ENCODE measurements at regions not wholly inside any gene's neighbourhood (a gene's known extent, or its start where the extent isn't known, plus 50 kb on each side); places are given as distances from the start of the nearest gene placed in this dataset.

DNA sequence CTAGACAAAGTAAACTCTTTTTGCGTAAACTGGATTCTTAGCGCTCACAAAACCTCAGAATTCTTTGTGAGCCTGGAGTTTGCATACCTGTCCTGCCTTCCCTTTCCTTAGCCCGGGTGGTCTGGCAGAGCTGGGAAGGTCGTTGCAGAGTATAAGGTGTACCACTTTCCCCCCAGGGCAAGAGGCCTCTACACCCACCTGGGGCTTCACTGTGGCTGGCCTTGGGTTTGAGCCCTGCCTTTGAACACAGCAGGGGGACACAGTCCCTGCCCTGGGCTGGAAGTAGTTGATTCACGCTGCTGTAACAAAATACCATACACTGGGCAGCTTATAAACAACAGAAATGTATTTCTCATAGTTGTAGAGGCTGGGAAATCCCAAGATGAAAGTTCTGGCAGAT lies 133.9 kb downstream of the B3GNT2 start (continued):
- TF ChIP-seq TFE3 (CRISPR knock-in tag; IDR thresholded peaks at IDR 0.05) (no peak), RNF2 (IDR thresholded peaks at IDR 0.05) (no peak), ADNP (tag; IDR thresholded peaks at IDR 0.05) (no peak), ELK3 (CRISPR knock-in tag; IDR thresholded peaks at IDR 0.05) (no peak), ZKSCAN1 (IDR thresholded peaks at IDR 0.05; ENCODE audit: low read depth, low read length) (no peak), ESRRA (IDR thresholded peaks at IDR 0.05; ENCODE audit: borderline replicate concordance, low read depth) (no peak), NCOA2 (IDR thresholded peaks at IDR 0.05; ENCODE audit: partially characterized antibody in 2 of 2) (no peak)
- TF ChIP-seq, protein P1, sequence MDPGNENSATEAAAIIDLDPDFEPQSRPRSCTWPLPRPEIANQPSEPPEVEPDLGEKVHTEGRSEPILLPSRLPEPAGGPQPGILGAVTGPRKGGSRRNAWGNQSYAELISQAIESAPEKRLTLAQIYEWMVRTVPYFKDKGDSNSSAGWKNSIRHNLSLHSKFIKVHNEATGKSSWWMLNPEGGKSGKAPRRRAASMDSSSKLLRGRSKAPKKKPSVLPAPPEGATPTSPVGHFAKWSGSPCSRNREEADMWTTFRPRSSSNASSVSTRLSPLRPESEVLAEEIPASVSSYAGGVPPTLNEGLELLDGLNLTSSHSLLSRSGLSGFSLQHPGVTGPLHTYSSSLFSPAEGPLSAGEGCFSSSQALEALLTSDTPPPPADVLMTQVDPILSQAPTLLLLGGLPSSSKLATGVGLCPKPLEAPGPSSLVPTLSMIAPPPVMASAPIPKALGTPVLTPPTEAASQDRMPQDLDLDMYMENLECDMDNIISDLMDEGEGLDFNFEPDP (CRISPR knock-in tag; IDR thresholded peaks at IDR 0.05): no peak
- TF ChIP-seq, protein P2, sequence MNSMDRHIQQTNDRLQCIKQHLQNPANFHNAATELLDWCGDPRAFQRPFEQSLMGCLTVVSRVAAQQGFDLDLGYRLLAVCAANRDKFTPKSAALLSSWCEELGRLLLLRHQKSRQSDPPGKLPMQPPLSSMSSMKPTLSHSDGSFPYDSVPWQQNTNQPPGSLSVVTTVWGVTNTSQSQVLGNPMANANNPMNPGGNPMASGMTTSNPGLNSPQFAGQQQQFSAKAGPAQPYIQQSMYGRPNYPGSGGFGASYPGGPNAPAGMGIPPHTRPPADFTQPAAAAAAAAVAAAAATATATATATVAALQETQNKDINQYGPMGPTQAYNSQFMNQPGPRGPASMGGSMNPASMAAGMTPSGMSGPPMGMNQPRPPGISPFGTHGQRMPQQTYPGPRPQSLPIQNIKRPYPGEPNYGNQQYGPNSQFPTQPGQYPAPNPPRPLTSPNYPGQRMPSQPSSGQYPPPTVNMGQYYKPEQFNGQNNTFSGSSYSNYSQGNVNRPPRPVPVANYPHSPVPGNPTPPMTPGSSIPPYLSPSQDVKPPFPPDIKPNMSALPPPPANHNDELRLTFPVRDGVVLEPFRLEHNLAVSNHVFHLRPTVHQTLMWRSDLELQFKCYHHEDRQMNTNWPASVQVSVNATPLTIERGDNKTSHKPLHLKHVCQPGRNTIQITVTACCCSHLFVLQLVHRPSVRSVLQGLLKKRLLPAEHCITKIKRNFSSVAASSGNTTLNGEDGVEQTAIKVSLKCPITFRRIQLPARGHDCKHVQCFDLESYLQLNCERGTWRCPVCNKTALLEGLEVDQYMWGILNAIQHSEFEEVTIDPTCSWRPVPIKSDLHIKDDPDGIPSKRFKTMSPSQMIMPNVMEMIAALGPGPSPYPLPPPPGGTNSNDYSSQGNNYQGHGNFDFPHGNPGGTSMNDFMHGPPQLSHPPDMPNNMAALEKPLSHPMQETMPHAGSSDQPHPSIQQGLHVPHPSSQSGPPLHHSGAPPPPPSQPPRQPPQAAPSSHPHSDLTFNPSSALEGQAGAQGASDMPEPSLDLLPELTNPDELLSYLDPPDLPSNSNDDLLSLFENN (IDR thresholded peaks at IDR 0.05; ENCODE audit: low read depth in 2 of 2, low read length in 2 of 2): no peak
- TF ChIP-seq, protein P3, sequence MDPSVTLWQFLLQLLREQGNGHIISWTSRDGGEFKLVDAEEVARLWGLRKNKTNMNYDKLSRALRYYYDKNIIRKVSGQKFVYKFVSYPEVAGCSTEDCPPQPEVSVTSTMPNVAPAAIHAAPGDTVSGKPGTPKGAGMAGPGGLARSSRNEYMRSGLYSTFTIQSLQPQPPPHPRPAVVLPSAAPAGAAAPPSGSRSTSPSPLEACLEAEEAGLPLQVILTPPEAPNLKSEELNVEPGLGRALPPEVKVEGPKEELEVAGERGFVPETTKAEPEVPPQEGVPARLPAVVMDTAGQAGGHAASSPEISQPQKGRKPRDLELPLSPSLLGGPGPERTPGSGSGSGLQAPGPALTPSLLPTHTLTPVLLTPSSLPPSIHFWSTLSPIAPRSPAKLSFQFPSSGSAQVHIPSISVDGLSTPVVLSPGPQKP (CRISPR knock-in tag; IDR thresholded peaks at IDR 0.05): no peak
- TF ChIP-seq, protein P4, sequence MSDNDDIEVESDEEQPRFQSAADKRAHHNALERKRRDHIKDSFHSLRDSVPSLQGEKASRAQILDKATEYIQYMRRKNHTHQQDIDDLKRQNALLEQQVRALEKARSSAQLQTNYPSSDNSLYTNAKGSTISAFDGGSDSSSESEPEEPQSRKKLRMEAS (CRISPR knock-in tag; IDR thresholded peaks at IDR 0.05): no peak
